T-helper 2 cell treated with Interferon-gamma antibody and Interleukin-4, amounts not matched to agents 100 ng/mL and 5 ng/mL, for 36 hours (primary cell): ENCODE measurements at regions not wholly inside any gene's neighbourhood (a gene's known extent, or its start where the extent isn't known, plus 50 kb on each side); places are given as distances from the start of the nearest gene placed in this dataset.
"Not testable (repeated sequence)": the region's sequence is repeated elsewhere in the genome, so short reads cannot be mapped to it uniquely, and the experiment has no call there.

Source experiments
- intact Hi-C: fragments of 100-400 bp; cut with micrococcal nuclease; formaldehyde crosslinking; loops from one replicate; pipeline ENCODE4 v1.15.1; 2023

GRCh38 chr21:15650735-15651134 lies 79.0 kb upstream of the USP25 start:
- intact Hi-C loops, result no loop called here

- intact Hi-C loops, result no loop called here
Observed at GRCh38 chr21:15651172-15651571, 78.6 kb upstream of the USP25 start.

GRCh38 chr21:15653710-15654109 lies 76.1 kb upstream of the USP25 start:
- intact Hi-C loops, result no loop called here

GRCh38 chr21:15654171-15654570 lies 75.6 kb upstream of the USP25 start:
- intact Hi-C loops, result no loop called here

GRCh38 chr21:15659753-15660422 lies 69.9 kb upstream of the USP25 start:
- intact Hi-C loops, result no loop called here

GRCh38 chr21:15660423-15660804 lies 69.4 kb upstream of the USP25 start:
- intact Hi-C loops, result no loop called here

- intact Hi-C loops, result no loop called here
Observed at GRCh38 chr21:15667010-15667409, 62.8 kb upstream of the USP25 start.

- intact Hi-C loops, result no loop called here
Observed at GRCh38 chr21:15667819-15668218, 62.0 kb upstream of the USP25 start.

- intact Hi-C loops, result no loop called here
Observed at GRCh38 chr21:15669247-15669646, 60.5 kb upstream of the USP25 start.

GRCh38 chr21:15671188-15671587 lies 58.6 kb upstream of the USP25 start:
- intact Hi-C loops, result no loop called here

- intact Hi-C loops, result not testable (repeated sequence)
Observed at GRCh38 chr21:15672578-15672977, 57.2 kb upstream of the USP25 start.

GRCh38 chr21:15676935-15677334 lies 52.8 kb upstream of the USP25 start:
- intact Hi-C loops, result no loop called here

GRCh38 chr21:15679630-15680029 lies 50.2 kb upstream of the USP25 start:
- intact Hi-C loops, result loop anchor here (10.0 kb wide), 1 partner anchor 145 kb away; no protein-coding TSS in a partner anchor
